Neuronal stem cell (in vitro differentiated cells): ENCODE measurements at regions not wholly inside any gene's neighbourhood (a gene's known extent, or its start where the extent isn't known, plus 50 kb on each side); places are given as distances from the start of the nearest gene placed in this dataset.

Experiments used
- DNase-seq: peaks from one replicate; pipeline ENCODE4 v3.0.0-alpha.2; 2013; ENCODE audit warnings: low spot score
- H2AFZ ChIP-seq: one replicate; pipeline ENCODE4 v1.6.1; 2013; ENCODE audit warnings: mild to moderate bottlenecking, low read length, inconsistent platforms
- H2AK5ac ChIP-seq: 2 replicates; pipeline ENCODE4 v1.6.1; 2013; ENCODE audit warnings: low read depth, mild to moderate bottlenecking, inconsistent platforms, low read length, moderate library complexity, mixed read lengths
- H2BK120ac ChIP-seq: 2 replicates; pipeline ENCODE4 v1.6.1; 2013; ENCODE audit warnings: low read depth, mild to moderate bottlenecking, inconsistent platforms, low read length, moderate library complexity, mixed read lengths
- H2BK12ac ChIP-seq: one replicate; pipeline ENCODE4 v1.6.1; 2013; ENCODE audit warnings: low read length, inconsistent platforms
- H2BK15ac ChIP-seq: 2 replicates; pipeline ENCODE4 v1.6.1; 2013; ENCODE audit warnings: mild to moderate bottlenecking, low read length, inconsistent platforms, mixed read lengths
- H2BK5ac ChIP-seq: one replicate; pipeline ENCODE4 v1.6.1; 2013; ENCODE audit warnings: inconsistent platforms, mild to moderate bottlenecking, low read length, moderate library complexity
- H3K14ac ChIP-seq: one replicate; pipeline ENCODE4 v1.6.1; 2013; ENCODE audit warnings: low read length, inconsistent platforms
- H3K18ac ChIP-seq: 2 replicates; pipeline ENCODE4 v1.6.1; 2013; ENCODE audit warnings: low read length, inconsistent platforms
- H3K23ac ChIP-seq: 2 replicates; pipeline ENCODE4 v1.6.1; 2013; ENCODE audit warnings: low read depth, mild to moderate bottlenecking, mixed read lengths, low read length, inconsistent platforms; ENCODE audit not compliant: poor library complexity
- H3K27ac ChIP-seq: replicated peaks from 3 replicates; pipeline ENCODE4 v1.5.1; 2013; ENCODE audit warnings: low read length, inconsistent platforms
- H3K27me3 ChIP-seq, 3 experiments: 2 replicates each; pipeline ENCODE4 v1.6.1; 2013; ENCODE audit warnings: low read length in 3 of 3, mild to moderate bottlenecking in 2 of 3, inconsistent platforms in 1 of 3, low read depth in 1 of 3, mixed read lengths in 1 of 3, moderate library complexity in 1 of 3; ENCODE audit not compliant: control insufficient read depth in 3 of 3, insufficient read depth in 3 of 3
- H3K36me3 ChIP-seq, 2 donors: replicated peaks in 1 of 2; 2 replicates each; pipeline ENCODE4 v1.6.1; 2013; ENCODE audit warnings: low read length in 2 of 2; ENCODE audit not compliant: control insufficient read depth in 2 of 2, insufficient read depth in 2 of 2
- H3K4ac ChIP-seq: 2 replicates; pipeline ENCODE4 v1.6.1; 2013; ENCODE audit warnings: inconsistent platforms, mild to moderate bottlenecking, low read length, moderate library complexity
- H3K4me1 ChIP-seq, 2 donors: 1 replicate in 1 of 2; 2 replicates in 1 of 2; pipeline ENCODE4 v1.6.1; 2013; ENCODE audit warnings: low read length in 2 of 2, low read depth in 1 of 2; ENCODE audit not compliant: control insufficient read depth in 2 of 2, insufficient read depth in 1 of 2
- H3K4me2 ChIP-seq: one replicate; pipeline ENCODE4 v1.6.1; 2013; ENCODE audit warnings: mild to moderate bottlenecking, low read length, inconsistent platforms; ENCODE audit not compliant: insufficient read depth, poor library complexity, severe bottlenecking
- H3K4me3 ChIP-seq, 2 donors: 2 replicates each; pipeline ENCODE4 v1.5.1; 2013; ENCODE audit warnings: low read length in 2 of 2, mild to moderate bottlenecking in 2 of 2, inconsistent platforms in 1 of 2, moderate library complexity in 1 of 2
- H3K79me1 ChIP-seq: one replicate; pipeline ENCODE4 v1.6.1; 2013; ENCODE audit warnings: low read depth, mild to moderate bottlenecking, inconsistent platforms, low read length, moderate library complexity
- H3K9ac ChIP-seq: one replicate; pipeline ENCODE4 v1.6.1; 2013; ENCODE audit warnings: mild to moderate bottlenecking, low read depth, low read length, inconsistent platforms; ENCODE audit not compliant: poor library complexity
- H3K9me3 ChIP-seq, 2 donors: replicated peaks in 1 of 2; 2 replicates each; pipeline versions ENCODE3 to v1.6.1; 2013; ENCODE audit warnings: low read length in 2 of 2, mild to moderate bottlenecking in 2 of 2, inconsistent platforms in 1 of 2, low read depth in 1 of 2, mixed read lengths in 1 of 2, moderate library complexity in 1 of 2; ENCODE audit not compliant: control insufficient read depth in 2 of 2, insufficient read depth in 1 of 2
- H4K8ac ChIP-seq: one replicate; pipeline ENCODE4 v1.6.1; 2013; ENCODE audit warnings: low read depth, mild to moderate bottlenecking, inconsistent platforms, low read length, moderate library complexity
- H4K91ac ChIP-seq: one replicate; pipeline ENCODE4 v1.6.1; 2013; ENCODE audit warnings: low read length, low read depth, mild to moderate bottlenecking, inconsistent platforms; ENCODE audit not compliant: poor library complexity
- WGBS, 2 donors: extraction: QIAGEN DNeasy Blood & Tissue Kit; methylation state at CpG; one replicate each; pipeline ENCODE4 v1.1.7; 2013; ENCODE audit warnings: missing lambda C conversion rate in 2 of 2, mixed read lengths in 1 of 2; ENCODE audit not compliant: insufficient read length in 2 of 2, insufficient replicate concordance in 1 of 2; ENCODE audit errors: extremely low coverage in 2 of 2; 5-methylcytosine and 5-hydroxymethylcytosine counted together

DNA sequence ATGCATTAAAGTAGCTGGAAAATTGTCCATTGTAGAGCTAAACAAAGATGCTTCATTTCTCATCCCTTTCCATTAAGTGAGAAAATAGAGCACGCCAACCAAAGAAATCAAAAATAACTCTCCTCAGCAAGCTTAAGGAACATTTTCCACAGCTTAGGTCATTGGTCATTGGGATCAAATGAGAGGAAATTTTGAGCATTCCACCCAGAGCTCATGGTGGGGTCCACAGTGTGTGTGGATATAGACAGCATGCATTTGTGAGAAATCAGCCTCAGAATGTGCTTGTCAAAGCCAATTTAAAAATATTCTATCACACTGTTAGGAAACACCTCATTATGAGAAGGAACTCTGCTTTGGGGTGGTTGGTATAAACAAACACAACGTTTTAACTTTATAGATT, 97.2 kb downstream of the HDGFL1 start:
- no peak overlapping the region for H3K18ac ChIP-seq
- WGBS, 2 donors = no CpG with 5 or more reads among the region's 2 CpGs

DNA sequence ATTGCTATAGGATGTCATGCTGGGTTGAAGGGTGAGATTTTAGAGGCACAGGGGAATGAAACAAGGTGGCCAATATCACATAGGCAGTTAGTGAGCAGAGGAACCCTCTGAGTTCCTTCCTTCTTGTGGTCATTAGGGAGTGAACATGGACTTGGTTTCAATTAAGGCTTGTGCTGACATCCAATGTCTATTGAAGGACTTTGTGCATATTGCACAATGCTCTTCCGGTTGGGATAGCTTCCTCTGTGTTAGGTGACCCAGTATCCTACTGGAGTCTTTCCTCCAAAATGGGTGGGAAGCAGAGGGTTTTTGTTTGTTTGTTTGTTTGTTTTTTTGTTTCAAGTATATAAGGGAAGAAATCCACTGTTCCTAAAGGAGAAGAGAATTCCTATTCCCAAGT, 98.5 kb downstream of the HDGFL1 start:
- Histone ChIP-seq H3K4me1 (no peaks in the 10 kb centered on the region), H3K9me3 (no peaks in the 10 kb centered on the region), H2AK5ac (no peak overlapping the region), H3K23ac (no peak overlapping the region), H2BK12ac (no peak overlapping the region), H4K91ac (no peak overlapping the region), H3K4ac (no peak overlapping the region), H4K8ac (no peak overlapping the region), H3K9ac (no peak overlapping the region), H2BK15ac (no peak overlapping the region), H3K4me3 (no peak overlapping the region), H2AFZ (no peak overlapping the region), H2BK5ac (no peak overlapping the region), H3K18ac (no peak overlapping the region), H3K4me2 (no peak overlapping the region), H3K27ac (no peak overlapping the region), H3K27me3 (no peaks in the 10 kb centered on the region), H2BK120ac (no peak overlapping the region), H3K79me1 (no peaks in the 10 kb centered on the region), H3K36me3 (no peaks in the 10 kb centered on the region), H3K14ac (no peak overlapping the region)
- no peak for DNase-seq
- no CpG with 5 or more reads among the region's 1 CpG for WGBS, 2 donors

More for the DNA sequence above, 97.2 kb downstream of the HDGFL1 start:
- H3K36me3 ChIP-seq = no peaks in the 10 kb centered on the region
- no peak overlapping the region for H3K4ac ChIP-seq
- H3K4me1 ChIP-seq = no peaks in the 10 kb centered on the region
- DNase-seq = no peak
- no peak overlapping the region for H3K23ac ChIP-seq
- no peak overlapping the region for H2BK5ac ChIP-seq
- H2AFZ ChIP-seq = no peak overlapping the region
- H4K91ac ChIP-seq = no peak overlapping the region
- H3K9me3 ChIP-seq = peaks cover 0 to 4% of the 10 kb centered on the region in 2 donors
- no peak overlapping the region for H2BK12ac ChIP-seq
- H3K4me2 ChIP-seq = no peak overlapping the region
- H4K8ac ChIP-seq = no peak overlapping the region
- H3K27me3 ChIP-seq = no peaks in the 10 kb centered on the region
- H2BK120ac ChIP-seq = no peak overlapping the region
- H3K79me1 ChIP-seq = no peaks in the 10 kb centered on the region
- H2AK5ac ChIP-seq = no peak overlapping the region
- no peak overlapping the region for H3K27ac ChIP-seq
- no peak overlapping the region for H2BK15ac ChIP-seq
- no peak overlapping the region for H3K14ac ChIP-seq
- no peak overlapping the region for H3K4me3 ChIP-seq
- no peak overlapping the region for H3K9ac ChIP-seq

DNA sequence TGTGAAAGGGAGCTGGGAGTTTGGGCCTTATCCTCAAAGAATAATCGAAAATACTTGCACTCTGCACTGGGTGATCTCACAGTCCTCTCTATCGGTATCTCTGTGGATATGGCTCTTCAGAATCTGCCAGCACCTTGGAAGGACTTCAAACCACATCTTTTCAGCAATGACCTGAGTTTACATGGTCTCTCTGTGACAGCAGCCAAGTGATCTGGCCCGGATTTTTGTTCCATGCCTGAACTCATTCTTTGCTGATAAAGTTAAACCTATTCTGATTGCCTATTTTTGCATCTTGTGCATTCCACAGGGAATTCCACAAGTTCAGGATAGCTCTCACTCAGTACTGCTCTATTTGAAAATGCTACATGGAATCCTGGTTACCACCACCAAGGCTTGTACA, 98.9 kb downstream of the HDGFL1 start:
- no CpG with 5 or more reads among the region's 3 CpGs for WGBS, 2 donors
- H2AFZ ChIP-seq = peak overlapping the region; percentile 15
- no peak overlapping the region for H3K14ac ChIP-seq
- H3K23ac ChIP-seq = no peak overlapping the region
- H4K8ac ChIP-seq = no peak overlapping the region
- H4K91ac ChIP-seq = no peak overlapping the region
- H3K36me3 ChIP-seq = no peaks in the 10 kb centered on the region
- no peak overlapping the region for H2BK120ac ChIP-seq
- H3K18ac ChIP-seq = no peak overlapping the region
- no peak for DNase-seq
- H2BK12ac ChIP-seq = no peak overlapping the region
- no peaks in the 10 kb centered on the region for H3K4me1 ChIP-seq
- no peak overlapping the region for H3K4me2 ChIP-seq
- no peak overlapping the region for H2BK5ac ChIP-seq
- H3K27me3 ChIP-seq = no peaks in the 10 kb centered on the region
- H2BK15ac ChIP-seq = no peak overlapping the region
- H3K4ac ChIP-seq = no peak overlapping the region
- no peaks in the 10 kb centered on the region for H3K9me3 ChIP-seq
- no peaks in the 10 kb centered on the region for H3K79me1 ChIP-seq
- no peak overlapping the region for H3K4me3 ChIP-seq
- no peak overlapping the region for H3K27ac ChIP-seq
- no peak overlapping the region for H3K9ac ChIP-seq
- no peak overlapping the region for H2AK5ac ChIP-seq

DNA sequence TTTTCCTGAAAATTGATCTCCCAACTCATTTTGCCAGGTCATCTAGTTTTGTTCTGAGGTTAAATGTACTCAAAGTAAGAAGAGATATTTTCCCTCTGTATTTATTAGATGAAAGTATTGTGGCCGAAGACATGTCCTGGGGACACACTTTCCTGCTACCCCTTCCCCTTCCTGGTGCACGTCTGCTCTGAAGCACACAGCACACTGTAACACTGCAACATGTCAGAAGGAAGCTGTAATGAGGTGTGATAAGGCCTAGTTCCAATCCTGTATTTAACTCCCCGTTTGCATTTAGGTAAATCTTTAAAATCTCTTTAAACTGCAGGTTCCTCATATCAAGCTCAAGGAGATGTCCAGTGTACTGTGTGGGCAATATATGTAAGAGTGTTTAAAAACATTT, 99.4 kb downstream of the HDGFL1 start:
- no peak overlapping the region for H3K4ac ChIP-seq
- no peaks in the 10 kb centered on the region for H3K79me1 ChIP-seq
- H3K4me1 ChIP-seq = no peaks in the 10 kb centered on the region
- H2AFZ ChIP-seq = peak overlapping the region; percentile 15
- no peak overlapping the region for H2BK15ac ChIP-seq
- no peaks in the 10 kb centered on the region for H3K27me3 ChIP-seq
- H2BK120ac ChIP-seq = no peak overlapping the region
- no peak overlapping the region for H3K4me3 ChIP-seq
- H3K36me3 ChIP-seq = no peaks in the 10 kb centered on the region
- H3K9ac ChIP-seq = no peak overlapping the region
- H3K23ac ChIP-seq = no peak overlapping the region
- H4K8ac ChIP-seq = no peak overlapping the region
- no peak overlapping the region for H2BK5ac ChIP-seq
- no peak overlapping the region for H4K91ac ChIP-seq
- no peak overlapping the region for H2BK12ac ChIP-seq
- no peak overlapping the region for H3K18ac ChIP-seq
- no peak overlapping the region for H3K27ac ChIP-seq
- WGBS, 2 donors = no CpG with 5 or more reads among the region's 3 CpGs
- H3K14ac ChIP-seq = no peak overlapping the region
- no peak overlapping the region for H2AK5ac ChIP-seq
- no peak for DNase-seq
- H3K4me2 ChIP-seq = no peak overlapping the region
- H3K9me3 ChIP-seq = no peaks in the 10 kb centered on the region
